HepG2 (cell line): ENCODE measurements at regions not wholly inside any gene's neighbourhood (a gene's known extent, or its start where the extent isn't known, plus 50 kb on each side); places are given as distances from the start of the nearest gene placed in this dataset.
A peak's percentile ranks its signal among the peaks of the same experiment; 100 is the strongest.

Experiments
- GPN1 ChIP-seq: sonication (generic); formaldehyde crosslinking; IDR thresholded peaks from 2 replicates; pipeline ENCODE4 v1.5.1; 2020; ENCODE audit warnings: missing genetic modification reagents, borderline replicate concordance
- HDAC6 ChIP-seq: fragments of 200-600 bp; sonication (generic); IDR thresholded peaks from 2 replicates; pipeline ENCODE4 v1.7.0; 2017; ENCODE audit warnings: mild to moderate bottlenecking, antibody characterized with exemption, low read length, low read depth
- ISL2 ChIP-seq: sonication (generic); formaldehyde crosslinking; IDR thresholded peaks from 2 replicates; pipeline ENCODE4 v1.5.0; 2020; ENCODE audit warnings: missing genetic modification reagents
- RAD51 ChIP-seq: fragments of 450-650 bp; IDR thresholded peaks from 2 replicates; pipeline ENCODE4 v1.6.1; 2016; ENCODE audit warnings: borderline replicate concordance
- RFXANK ChIP-seq: IDR thresholded peaks from 2 replicates; pipeline ENCODE4 v1.6.1; 2016
- STAT5B ChIP-seq: sonication (generic); formaldehyde crosslinking; IDR thresholded peaks from 2 replicates; pipeline ENCODE4 v1.4.0; 2020; ENCODE audit warnings: missing genetic modification reagents
- ZBTB10 ChIP-seq: sonication (generic); formaldehyde crosslinking; IDR thresholded peaks from 2 replicates; pipeline ENCODE4 v1.4.0; 2020; ENCODE audit warnings: missing genetic modification reagents, borderline replicate concordance
- ZBTB21 ChIP-seq: sonication (generic); formaldehyde crosslinking; IDR thresholded peaks from 2 replicates; pipeline ENCODE4 v1.4.0; 2020; ENCODE audit warnings: missing genetic modification reagents
- ZBTB39 ChIP-seq: sonication (generic); formaldehyde crosslinking; IDR thresholded peaks from 2 replicates; pipeline ENCODE4 v1.5.0; 2020; ENCODE audit warnings: missing genetic modification reagents
- ZNF143 ChIP-seq: sonication (generic); formaldehyde crosslinking; IDR thresholded peaks from 2 replicates; pipeline ENCODE4 v1.4.0; 2020; ENCODE audit warnings: missing genetic modification reagents
- ZNF256 ChIP-seq: sonication (generic); formaldehyde crosslinking; conservative IDR thresholded peaks from 2 replicates; pipeline ENCODE4 v1.4.0; 2020; ENCODE audit warnings: missing genetic modification reagents
- ZNF275 ChIP-seq: sonication (generic); formaldehyde crosslinking; IDR thresholded peaks from 2 replicates; pipeline ENCODE4 v1.8.0; 2022; ENCODE audit warnings: missing genetic modification reagents, mild to moderate bottlenecking, inconsistent platforms, borderline replicate concordance
- ZNF615 ChIP-seq: sonication (generic); formaldehyde crosslinking; IDR thresholded peaks from 2 replicates; pipeline ENCODE4 v1.5.0; 2020; ENCODE audit warnings: mild to moderate bottlenecking, missing genetic modification reagents, borderline replicate concordance
- ZNF678 ChIP-seq: sonication (generic); formaldehyde crosslinking; IDR thresholded peaks from 2 replicates; pipeline ENCODE4 v1.4.0; 2020; ENCODE audit warnings: mild to moderate bottlenecking, missing genetic modification reagents
- TF ChIP-seq, protein P1 (sequence below): sonication (generic); formaldehyde crosslinking; IDR thresholded peaks from 2 replicates; pipeline ENCODE4 v1.5.1; 2020; ENCODE audit warnings: mild to moderate bottlenecking, missing genetic modification reagents, moderate library complexity
- TF ChIP-seq, protein P2 (sequence below): sonication (generic); formaldehyde crosslinking; IDR thresholded peaks from 2 replicates; pipeline ENCODE4 v1.4.0; 2020; ENCODE audit warnings: mild to moderate bottlenecking, missing genetic modification reagents
- TF ChIP-seq, protein P3 (sequence below): sonication (generic); formaldehyde crosslinking; IDR thresholded peaks from 2 replicates; pipeline ENCODE4 v1.4.0; 2020; ENCODE audit warnings: mild to moderate bottlenecking, missing genetic modification reagents

DNA sequence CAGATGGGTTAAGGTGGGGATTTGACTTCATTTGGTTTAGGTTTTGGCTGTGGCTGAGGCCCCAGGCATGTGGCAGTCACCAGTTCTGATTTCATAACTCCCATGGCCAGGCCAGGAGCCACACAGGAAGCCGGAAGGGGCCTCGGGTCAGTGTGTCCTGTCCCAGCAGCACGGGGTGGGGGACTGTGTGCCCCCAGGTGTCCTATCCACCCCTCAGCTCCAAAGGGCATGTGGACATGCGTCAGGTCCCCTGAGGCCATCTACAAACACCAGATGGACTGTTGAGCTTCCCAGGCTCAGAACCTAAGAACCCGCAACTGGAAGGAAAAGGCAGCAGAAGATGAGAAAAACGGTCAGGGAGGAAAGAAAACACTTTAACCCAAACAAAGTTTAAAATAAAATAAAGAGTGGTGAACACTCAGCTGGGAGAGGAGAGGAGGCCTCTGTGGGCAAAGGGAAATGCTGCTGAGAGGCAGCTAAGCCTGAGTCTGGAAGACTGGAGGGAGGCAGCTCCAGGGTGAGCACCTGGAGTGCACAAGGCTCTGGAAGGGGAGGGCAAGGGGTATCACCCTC, 260.8 kb downstream of the AUH start (continued):
- peak; percentile 71; the same call in 1 of the 2 replicates for TF ChIP-seq ZNF275
- TF ChIP-seq RAD51, result no peak
- TF ChIP-seq STAT5B (CRISPR knock-in tag), result no peak
- no peak for TF ChIP-seq ZNF143 (CRISPR knock-in tag)
- peak; percentile 28; the same call in 1 of the 2 replicates for TF ChIP-seq ZNF615
- no peak for TF ChIP-seq HDAC6
- TF ChIP-seq ZBTB39 (CRISPR knock-in tag), result no peak; the same call in 1 of the 2 replicates
- TF ChIP-seq, protein P1, sequence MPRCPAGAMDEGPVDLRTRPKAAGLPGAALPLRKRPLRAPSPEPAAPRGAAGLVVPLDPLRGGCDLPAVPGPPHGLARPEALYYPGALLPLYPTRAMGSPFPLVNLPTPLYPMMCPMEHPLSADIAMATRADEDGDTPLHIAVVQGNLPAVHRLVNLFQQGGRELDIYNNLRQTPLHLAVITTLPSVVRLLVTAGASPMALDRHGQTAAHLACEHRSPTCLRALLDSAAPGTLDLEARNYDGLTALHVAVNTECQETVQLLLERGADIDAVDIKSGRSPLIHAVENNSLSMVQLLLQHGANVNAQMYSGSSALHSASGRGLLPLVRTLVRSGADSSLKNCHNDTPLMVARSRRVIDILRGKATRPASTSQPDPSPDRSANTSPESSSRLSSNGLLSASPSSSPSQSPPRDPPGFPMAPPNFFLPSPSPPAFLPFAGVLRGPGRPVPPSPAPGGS (CRISPR knock-in tag), result peak; percentile 70
- TF ChIP-seq ZBTB10 (CRISPR knock-in tag), result peak; percentile 27; the same call in 1 of the 2 replicates
- TF ChIP-seq ISL2 (CRISPR knock-in tag), result peak; percentile 76
- no peak for TF ChIP-seq RFXANK (CRISPR knock-in tag)
- no peak for TF ChIP-seq GPN1 (CRISPR knock-in tag)
- TF ChIP-seq ZBTB21, result no peak
- TF ChIP-seq ZNF678 (CRISPR knock-in tag), result no peak
- TF ChIP-seq, protein P2, sequence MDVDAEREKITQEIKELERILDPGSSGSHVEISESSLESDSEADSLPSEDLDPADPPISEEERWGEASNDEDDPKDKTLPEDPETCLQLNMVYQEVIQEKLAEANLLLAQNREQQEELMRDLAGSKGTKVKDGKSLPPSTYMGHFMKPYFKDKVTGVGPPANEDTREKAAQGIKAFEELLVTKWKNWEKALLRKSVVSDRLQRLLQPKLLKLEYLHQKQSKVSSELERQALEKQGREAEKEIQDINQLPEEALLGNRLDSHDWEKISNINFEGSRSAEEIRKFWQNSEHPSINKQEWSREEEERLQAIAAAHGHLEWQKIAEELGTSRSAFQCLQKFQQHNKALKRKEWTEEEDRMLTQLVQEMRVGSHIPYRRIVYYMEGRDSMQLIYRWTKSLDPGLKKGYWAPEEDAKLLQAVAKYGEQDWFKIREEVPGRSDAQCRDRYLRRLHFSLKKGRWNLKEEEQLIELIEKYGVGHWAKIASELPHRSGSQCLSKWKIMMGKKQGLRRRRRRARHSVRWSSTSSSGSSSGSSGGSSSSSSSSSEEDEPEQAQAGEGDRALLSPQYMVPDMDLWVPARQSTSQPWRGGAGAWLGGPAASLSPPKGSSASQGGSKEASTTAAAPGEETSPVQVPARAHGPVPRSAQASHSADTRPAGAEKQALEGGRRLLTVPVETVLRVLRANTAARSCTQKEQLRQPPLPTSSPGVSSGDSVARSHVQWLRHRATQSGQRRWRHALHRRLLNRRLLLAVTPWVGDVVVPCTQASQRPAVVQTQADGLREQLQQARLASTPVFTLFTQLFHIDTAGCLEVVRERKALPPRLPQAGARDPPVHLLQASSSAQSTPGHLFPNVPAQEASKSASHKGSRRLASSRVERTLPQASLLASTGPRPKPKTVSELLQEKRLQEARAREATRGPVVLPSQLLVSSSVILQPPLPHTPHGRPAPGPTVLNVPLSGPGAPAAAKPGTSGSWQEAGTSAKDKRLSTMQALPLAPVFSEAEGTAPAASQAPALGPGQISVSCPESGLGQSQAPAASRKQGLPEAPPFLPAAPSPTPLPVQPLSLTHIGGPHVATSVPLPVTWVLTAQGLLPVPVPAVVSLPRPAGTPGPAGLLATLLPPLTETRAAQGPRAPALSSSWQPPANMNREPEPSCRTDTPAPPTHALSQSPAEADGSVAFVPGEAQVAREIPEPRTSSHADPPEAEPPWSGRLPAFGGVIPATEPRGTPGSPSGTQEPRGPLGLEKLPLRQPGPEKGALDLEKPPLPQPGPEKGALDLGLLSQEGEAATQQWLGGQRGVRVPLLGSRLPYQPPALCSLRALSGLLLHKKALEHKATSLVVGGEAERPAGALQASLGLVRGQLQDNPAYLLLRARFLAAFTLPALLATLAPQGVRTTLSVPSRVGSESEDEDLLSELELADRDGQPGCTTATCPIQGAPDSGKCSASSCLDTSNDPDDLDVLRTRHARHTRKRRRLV (CRISPR knock-in tag), result peak; percentile 78; the same call in 1 of the 2 replicates
- TF ChIP-seq ZNF256 (CRISPR knock-in tag), result peak; percentile 64; the same call in 1 of the 2 replicates
- TF ChIP-seq, protein P3, sequence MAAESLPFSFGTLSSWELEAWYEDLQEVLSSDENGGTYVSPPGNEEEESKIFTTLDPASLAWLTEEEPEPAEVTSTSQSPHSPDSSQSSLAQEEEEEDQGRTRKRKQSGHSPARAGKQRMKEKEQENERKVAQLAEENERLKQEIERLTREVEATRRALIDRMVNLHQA (CRISPR knock-in tag), result no peak
